HG02642 (cell line): ENCODE measurements at regions not wholly inside any gene's neighbourhood (a gene's known extent, or its start where the extent isn't known, plus 50 kb on each side); places are given as distances from the start of the nearest gene placed in this dataset.
"Not testable (repeated sequence)": the region's sequence is repeated elsewhere in the genome, so short reads cannot be mapped to it uniquely, and the experiment has no call there.

ENCODE experiments used
- ATAC-seq: cut with Tn5 transposase; IDR thresholded peaks from one replicate; pipeline ENCODE4 v1.9.1; 2021; ENCODE audit warnings: mild to moderate bottlenecking; ENCODE audit not compliant: unreplicated experiment, poor library complexity

DNA sequence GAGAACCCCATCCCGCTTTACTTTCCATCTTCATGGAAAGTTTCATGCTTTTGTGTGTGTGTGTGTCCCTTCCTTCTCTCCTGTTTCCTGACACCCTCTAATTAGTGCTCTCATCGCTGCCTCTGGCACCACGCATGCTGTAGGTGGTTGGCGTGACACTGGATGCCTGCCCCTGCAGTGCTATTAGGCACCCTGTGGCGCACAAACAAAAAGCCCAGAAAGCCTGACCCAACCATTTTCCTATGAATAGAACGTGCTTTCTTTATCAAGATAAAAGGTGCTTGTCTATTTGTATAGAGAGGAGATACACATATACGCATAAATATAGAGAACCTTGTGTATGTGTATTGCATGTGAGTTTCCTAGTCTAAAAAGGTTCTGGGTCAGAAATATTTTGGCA, 120.8 kb upstream of the CDCA7L start:
- ATAC-seq: no peak

DNA sequence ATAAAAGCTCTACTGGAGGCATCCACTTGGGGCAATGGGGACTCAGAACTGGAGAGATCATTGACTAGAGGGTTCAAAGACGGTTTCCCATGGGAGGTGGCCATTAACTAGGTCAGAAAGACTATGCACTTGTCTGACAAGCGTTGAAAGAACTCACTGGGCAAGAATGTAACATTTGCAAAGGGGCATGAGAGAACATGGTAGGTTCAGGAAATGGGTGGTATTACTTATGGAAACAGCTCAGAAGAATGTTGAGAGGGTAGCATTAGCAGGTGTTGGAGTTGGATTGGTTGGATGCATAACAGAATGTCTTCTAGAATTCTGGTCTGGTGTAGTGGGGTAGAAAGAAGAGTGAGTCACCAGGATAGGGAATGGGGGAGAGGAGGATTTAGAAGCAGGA, 119.1 kb upstream of the CDCA7L start:
- ATAC-seq: no peak

GRCh38 chr7:22061775-22062174, 116.1 kb upstream of the CDCA7L start:
- no peak for ATAC-seq

DNA sequence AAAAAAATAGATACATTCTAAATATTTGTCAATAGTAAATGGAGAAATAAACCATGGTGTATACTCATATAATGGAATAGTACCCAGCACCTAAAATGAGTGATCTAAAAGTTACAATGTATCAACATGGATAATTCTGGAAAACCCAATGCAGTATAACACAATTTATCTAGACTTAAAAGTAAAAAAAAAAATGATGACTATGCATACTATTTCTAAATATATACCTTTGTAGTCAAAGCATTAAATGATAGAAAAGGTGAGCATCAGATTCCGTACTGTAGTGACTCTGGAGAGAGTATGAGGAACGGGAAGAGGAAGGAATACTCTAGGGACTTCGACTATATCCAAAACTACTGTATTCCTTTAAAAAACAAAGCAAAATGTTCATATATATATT, 115.2 kb upstream of the CDCA7L start:
- no peak for ATAC-seq

DNA sequence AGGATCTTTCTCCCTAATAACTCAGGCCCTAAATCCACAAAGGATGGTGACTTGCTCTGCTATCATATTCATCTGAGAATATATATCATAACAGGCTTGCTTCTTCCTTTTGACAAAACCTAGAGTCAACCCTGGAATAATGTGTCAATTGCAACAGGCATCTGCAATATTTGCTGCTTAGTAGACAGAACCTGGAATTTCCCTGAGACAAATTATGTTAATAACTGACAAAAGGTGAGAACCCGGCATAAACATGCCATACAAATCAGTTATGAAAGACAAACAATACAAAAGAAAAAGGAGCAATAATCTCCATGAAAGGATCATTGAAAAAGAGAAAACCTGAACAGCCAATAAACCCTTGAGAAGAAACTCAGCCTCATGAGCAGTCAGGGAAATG, 114.5 kb upstream of the CDCA7L start:
- no peak for ATAC-seq

DNA sequence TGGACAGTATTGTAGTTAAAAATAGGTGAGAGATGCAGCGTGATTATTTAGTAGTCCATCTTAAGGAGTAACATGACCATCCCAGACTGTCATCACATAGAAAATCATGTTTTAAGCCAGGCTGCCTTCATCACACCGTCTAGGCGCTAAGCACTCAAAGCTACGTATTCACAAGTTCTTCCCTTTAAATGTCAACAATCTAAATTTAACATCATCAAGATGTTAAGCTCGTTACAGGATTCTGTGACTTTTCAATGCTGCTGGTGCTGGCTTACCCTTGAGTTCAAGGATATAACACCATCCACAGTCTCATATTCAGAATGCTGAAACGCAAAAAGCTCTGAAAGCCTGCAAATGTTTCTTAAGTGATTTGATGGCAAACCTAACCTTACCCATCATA, 109.5 kb upstream of the CDCA7L start:
- no peak for ATAC-seq

DNA sequence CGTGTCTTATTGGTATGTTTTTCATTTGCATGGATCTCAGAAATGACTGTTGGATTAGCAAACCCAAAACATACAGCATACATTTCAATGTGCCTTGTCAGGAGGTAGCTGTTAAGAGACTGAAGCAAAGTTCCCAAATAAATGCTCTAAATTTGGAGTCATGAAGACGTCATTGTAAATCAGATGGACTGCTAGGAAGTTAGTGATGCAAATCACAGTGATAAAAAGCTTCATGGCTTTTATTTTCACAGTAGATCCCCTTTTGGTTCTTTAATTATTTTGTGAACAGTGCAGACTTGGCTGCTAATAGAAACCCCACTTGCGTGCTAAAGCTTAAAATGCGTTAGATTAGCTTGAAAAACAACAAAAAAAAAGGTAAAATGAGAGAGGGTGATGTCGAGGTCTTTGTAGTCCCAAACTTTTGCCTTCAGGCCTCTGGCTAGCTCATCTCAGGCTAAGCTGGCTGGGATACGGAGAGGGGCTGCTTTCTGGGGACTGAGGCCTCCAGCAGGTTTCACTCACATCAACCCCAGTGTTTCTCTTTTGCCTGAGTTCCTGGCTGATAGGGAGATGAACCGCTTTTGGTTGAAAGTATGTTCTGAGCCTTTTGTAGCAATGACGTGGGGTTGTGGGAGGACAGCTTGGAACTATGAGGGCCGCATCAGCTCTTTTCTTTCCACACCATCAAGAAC, 107.1 kb upstream of the CDCA7L start:
- no peak for ATAC-seq

- ATAC-seq: no peak
Measured at GRCh38 chr7:22051886-22052673, 106.4 kb upstream of the CDCA7L start.

GRCh38 chr7:22049766-22050500, 104.2 kb upstream of the CDCA7L start:
- no peak for ATAC-seq

- ATAC-seq: no peak
Measured at GRCh38 chr7:22043367-22043766, 97.7 kb upstream of the CDCA7L start.

- ATAC-seq: no peak
Measured at GRCh38 chr7:22040923-22041595, 95.4 kb upstream of the CDCA7L start.

- ATAC-seq: no peak
Measured at GRCh38 chr7:22039670-22040069, 94.0 kb upstream of the CDCA7L start.

DNA sequence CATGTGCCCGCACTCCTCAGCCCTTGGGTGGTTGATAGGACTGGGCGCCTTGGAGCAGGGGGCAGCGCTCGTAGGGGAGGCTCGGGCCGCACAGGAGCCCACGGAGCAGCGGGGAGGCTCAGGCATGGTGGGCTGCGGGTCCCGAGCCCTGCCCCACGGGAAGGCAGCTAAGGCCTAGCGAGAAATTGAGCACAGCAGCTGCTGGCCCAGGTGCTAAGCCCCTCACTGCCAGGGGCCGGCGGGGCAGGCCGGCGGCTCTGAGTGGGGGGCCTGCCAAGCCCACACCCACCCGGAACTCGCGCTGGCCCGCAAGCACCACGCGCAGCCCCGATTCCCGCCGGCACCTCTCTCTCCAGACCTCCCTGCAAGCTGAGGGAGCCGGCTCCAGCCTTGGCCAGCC, 86.7 kb upstream of the CDCA7L start:
- not testable (repeated sequence) for ATAC-seq

- not testable (repeated sequence) for ATAC-seq
Measured at GRCh38 chr7:22028656-22029055, 83.0 kb upstream of the CDCA7L start.

GRCh38 chr7:22027475-22027874, 81.8 kb upstream of the CDCA7L start:
- no peak for ATAC-seq

- no peak for ATAC-seq
Measured at GRCh38 chr7:22025983-22026382, 80.3 kb upstream of the CDCA7L start.

- ATAC-seq: no peak
Measured at GRCh38 chr7:22025075-22025474, 79.4 kb upstream of the CDCA7L start.

DNA sequence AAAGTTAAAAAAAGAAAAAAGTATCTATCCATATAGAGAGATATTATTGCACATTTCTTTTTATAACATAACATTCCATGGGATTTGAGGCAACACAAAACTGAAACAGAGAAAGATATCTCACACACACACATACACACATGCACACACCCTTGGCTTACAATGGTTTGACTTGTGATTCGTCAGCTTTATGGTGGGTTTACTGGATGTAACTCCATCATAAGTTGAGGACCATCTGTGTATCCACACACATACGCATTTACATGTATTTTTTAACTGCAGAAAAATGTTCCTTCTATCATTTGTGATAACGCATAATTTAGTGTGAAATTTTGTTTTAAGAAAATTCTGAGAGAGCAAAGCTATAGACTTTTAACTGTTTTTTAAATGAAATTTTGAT, 74.2 kb upstream of the CDCA7L start:
- ATAC-seq: no peak

DNA sequence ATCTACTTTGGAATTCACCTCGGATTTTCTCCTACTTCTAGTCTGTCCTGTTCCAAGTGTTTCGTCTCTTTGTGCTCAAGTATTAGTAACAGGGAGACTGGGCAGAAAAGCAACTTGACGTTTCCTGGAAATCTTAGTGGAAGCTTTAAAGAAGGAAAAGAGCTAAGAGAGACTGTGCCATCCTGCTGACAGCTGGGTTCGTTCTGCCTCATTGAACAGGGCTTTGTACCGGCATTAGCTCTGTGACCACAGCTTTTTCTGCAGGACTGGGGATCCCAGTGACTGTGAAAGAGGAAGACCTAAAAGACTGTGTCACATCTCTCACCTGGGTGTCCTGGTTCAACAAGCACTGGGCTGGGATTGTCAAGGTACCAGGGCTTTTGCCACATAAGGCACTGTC, 70.8 kb upstream of the CDCA7L start:
- ATAC-seq: no peak

DNA sequence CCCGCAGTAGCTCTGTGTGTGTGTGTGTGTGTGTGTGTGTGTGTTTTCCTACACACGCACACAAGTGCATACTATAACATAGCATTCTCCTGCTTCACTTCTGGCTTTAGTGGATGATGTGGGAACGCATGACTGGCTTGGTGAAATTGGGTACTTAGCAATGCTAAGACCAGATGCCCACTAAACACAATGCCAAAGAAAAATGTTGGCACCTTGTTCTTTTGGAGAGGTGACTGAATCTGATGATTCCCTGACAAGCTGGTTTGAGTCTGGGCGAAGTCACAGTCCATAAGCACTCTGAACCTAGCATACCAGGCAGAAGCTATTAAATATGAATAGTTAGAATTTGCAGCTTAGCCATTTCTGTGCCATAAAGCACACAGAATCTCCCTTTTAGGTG, 68.0 kb upstream of the CDCA7L start:
- ATAC-seq: no peak

- no peak for ATAC-seq
Measured at GRCh38 chr7:22008683-22009082, 63.0 kb upstream of the CDCA7L start.
